Medulla oblongata (tissue), 1 donor: ENCODE measurements at regions not wholly inside any gene's neighbourhood (a gene's known extent, or its start where the extent isn't known, plus 50 kb on each side); places are given as distances from the start of the nearest gene placed in this dataset.

Experiments used
- DNase-seq: peaks from one replicate; pipeline ENCODE4 v3.0.0-alpha.2; 2015; ENCODE audit errors: extremely low spot score

- peak; percentile 58 for DNase-seq
Measured at GRCh38 chr10:128614016-128614605, 487.9 kb upstream of the MKI67 start.

GRCh38 chr10:128614802-128615553, 488.8 kb upstream of the MKI67 start:
- DNase-seq: peak; percentile 12

- DNase-seq: no peak
Measured at GRCh38 chr10:128617532-128617931, 491.3 kb upstream of the MKI67 start.

GRCh38 chr10:128622706-128623105, 496.5 kb upstream of the MKI67 start:
- DNase-seq: no peak

- no peak for DNase-seq
Measured at GRCh38 chr10:128623776-128624175, 497.6 kb upstream of the MKI67 start.

- DNase-seq: no peak
Measured at GRCh38 chr10:128624656-128625530, 498.7 kb upstream of the MKI67 start.

GRCh38 chr10:128625926-128626325, 499.7 kb upstream of the MKI67 start:
- DNase-seq: no peak

GRCh38 chr10:128626397-128627000, 500.3 kb upstream of the MKI67 start:
- DNase-seq: no peak

- no peak for DNase-seq
Measured at GRCh38 chr10:128627811-128628210, 501.6 kb upstream of the MKI67 start.

- no peak for DNase-seq
Measured at GRCh38 chr10:128628252-128628651, 502.0 kb upstream of the MKI67 start.

- no peak for DNase-seq
Measured at GRCh38 chr10:128629111-128630096, 503.2 kb upstream of the MKI67 start.

- DNase-seq: no peak
Measured at GRCh38 chr10:128630787-128631252, 504.6 kb upstream of the MKI67 start.

GRCh38 chr10:128631801-128632241, 505.6 kb upstream of the MKI67 start:
- peak; percentile 34 for DNase-seq

- DNase-seq: no peak
Measured at GRCh38 chr10:128632694-128633093, 506.5 kb upstream of the MKI67 start.

GRCh38 chr10:128633864-128634540, 507.8 kb upstream of the MKI67 start:
- no peak for DNase-seq

GRCh38 chr10:128642023-128642422, 515.8 kb upstream of the MKI67 start:
- DNase-seq: no peak

- no peak for DNase-seq
Measured at GRCh38 chr10:128642502-128642901, 516.3 kb upstream of the MKI67 start.

GRCh38 chr10:128643658-128644057, 517.4 kb upstream of the MKI67 start:
- no peak for DNase-seq

- no peak for DNase-seq
Measured at GRCh38 chr10:128645486-128645885, 519.3 kb upstream of the MKI67 start.

GRCh38 chr10:128646956-128647355, 520.7 kb upstream of the MKI67 start:
- DNase-seq: no peak
